ENCODE measurements at regions not wholly inside any gene's neighbourhood (a gene's known extent, or its start where the extent isn't known, plus 50 kb on each side); places are given as distances from the start of the nearest gene placed in this dataset.

DNA sequence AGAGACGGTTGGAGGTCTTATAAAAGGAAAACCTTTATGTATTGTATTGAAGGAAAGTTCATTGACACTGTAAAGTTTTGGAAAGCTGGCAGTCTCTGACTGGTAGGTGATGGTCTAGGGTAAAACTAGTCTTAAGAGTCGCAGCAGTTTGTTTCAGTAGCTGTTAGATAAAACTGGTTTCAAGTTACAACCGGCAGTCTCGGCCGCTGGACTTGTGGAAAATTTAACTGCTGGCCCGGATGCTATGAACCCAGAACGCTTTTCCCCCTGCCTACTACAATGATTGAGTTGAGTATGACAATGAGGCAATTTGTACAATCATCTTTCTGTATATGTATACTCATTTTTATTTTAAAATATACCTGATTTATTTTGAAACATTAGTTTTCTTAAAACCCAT is 1426.9 kb downstream of the AACS start:
- ChIA-PET POLR2A (no interaction called here), CTCF (no interaction called here)
- peaks cover 26% of the 10 kb centered on the region; the same call in 1 of the 2 replicates for H3K9me3 ChIP-seq (ENCODE audit: control insufficient read depth, insufficient read depth, low read length)
- no peaks in the 10 kb centered on the region for H3K27me3 ChIP-seq (ENCODE audit: control insufficient read depth, insufficient read depth, low read length)
- H3K27ac ChIP-seq (ENCODE audit: low read depth, low read length): no peak overlapping the region
- TF ChIP-seq, protein P1, sequence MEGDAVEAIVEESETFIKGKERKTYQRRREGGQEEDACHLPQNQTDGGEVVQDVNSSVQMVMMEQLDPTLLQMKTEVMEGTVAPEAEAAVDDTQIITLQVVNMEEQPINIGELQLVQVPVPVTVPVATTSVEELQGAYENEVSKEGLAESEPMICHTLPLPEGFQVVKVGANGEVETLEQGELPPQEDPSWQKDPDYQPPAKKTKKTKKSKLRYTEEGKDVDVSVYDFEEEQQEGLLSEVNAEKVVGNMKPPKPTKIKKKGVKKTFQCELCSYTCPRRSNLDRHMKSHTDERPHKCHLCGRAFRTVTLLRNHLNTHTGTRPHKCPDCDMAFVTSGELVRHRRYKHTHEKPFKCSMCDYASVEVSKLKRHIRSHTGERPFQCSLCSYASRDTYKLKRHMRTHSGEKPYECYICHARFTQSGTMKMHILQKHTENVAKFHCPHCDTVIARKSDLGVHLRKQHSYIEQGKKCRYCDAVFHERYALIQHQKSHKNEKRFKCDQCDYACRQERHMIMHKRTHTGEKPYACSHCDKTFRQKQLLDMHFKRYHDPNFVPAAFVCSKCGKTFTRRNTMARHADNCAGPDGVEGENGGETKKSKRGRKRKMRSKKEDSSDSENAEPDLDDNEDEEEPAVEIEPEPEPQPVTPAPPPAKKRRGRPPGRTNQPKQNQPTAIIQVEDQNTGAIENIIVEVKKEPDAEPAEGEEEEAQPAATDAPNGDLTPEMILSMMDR (IDR thresholded peaks at IDR 0.05; ENCODE audit: low read depth, low read length): no peak
- DNase-seq (ENCODE audit: low read depth, low spot score): no peak
- no peak overlapping the region for H3K4me3 ChIP-seq (ENCODE audit: low read depth, low read length)

GRCh38 chr12:126493366-126494108 is 1428.3 kb downstream of the AACS start:
- TF ChIP-seq, protein P1 (IDR thresholded peaks at IDR 0.05; ENCODE audit: low read depth, low read length): no peak
- POLR2A ChIA-PET: no interaction called here
- no peak overlapping the region for H3K27ac ChIP-seq (ENCODE audit: low read depth, low read length)
- no peaks in the 10 kb centered on the region for H3K27me3 ChIP-seq (ENCODE audit: control insufficient read depth, insufficient read depth, low read length)
- no peak overlapping the region for H3K4me3 ChIP-seq (ENCODE audit: low read depth, low read length)
- no peak for DNase-seq (ENCODE audit: low read depth, low spot score)
- peaks cover 27% of the 10 kb centered on the region; the same call in 1 of the 2 replicates for H3K9me3 ChIP-seq (ENCODE audit: control insufficient read depth, insufficient read depth, low read length)
- CTCF ChIA-PET: no interaction called here

- no peak for DNase-seq (ENCODE audit: low read depth, low spot score)
- Histone ChIP-seq H3K9me3 (ENCODE audit: control insufficient read depth, insufficient read depth, low read length) (peaks cover 18% of the 10 kb centered on the region; the same call in 1 of the 2 replicates), H3K27me3 (ENCODE audit: control insufficient read depth, insufficient read depth, low read length) (no peaks in the 10 kb centered on the region), H3K4me3 (ENCODE audit: low read depth, low read length) (no peak overlapping the region), H3K27ac (ENCODE audit: low read depth, low read length) (no peak overlapping the region)
- TF ChIP-seq, protein P1 (IDR thresholded peaks at IDR 0.05; ENCODE audit: low read depth, low read length): no peak
- CTCF ChIA-PET: no interaction called here
- POLR2A ChIA-PET: no interaction called here
Measured at GRCh38 chr12:126496201-126496600, 1431.0 kb downstream of the AACS start.

DNA sequence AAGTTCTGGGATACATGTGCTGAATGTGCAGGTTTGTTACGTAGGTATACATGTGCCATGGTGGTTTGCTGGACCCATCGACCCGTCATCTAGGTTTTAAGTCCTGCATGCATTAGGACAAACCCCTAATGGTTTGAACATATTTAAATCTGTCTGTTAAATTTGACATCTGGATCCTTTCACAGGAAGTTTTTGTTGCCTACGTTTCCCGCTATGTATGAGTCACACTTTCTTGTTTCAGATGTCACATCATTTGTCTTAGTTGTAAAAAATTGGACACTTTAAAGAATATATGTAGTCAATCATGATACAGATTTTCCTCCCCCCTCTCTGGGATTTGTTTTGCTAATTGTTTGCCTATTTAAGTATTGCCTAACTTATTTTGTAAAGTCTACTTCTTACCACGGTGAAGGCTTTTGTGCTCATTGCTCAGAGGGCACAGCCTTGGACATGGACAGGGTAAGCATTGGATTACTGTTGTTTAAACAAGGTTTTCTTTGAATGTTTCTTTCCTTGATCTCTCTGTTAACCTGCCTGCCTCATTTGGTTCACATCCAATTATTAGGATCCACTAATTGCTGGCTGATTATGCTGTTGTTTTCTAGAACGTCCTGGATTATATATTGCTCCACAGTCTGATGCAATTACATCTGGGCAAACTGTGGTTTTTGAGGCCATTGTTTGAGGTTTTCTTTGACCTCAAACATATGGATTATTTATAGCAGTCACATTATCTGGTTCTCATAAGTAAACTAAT is 1441.4 kb downstream of the AACS start:
- DNase-seq (ENCODE audit: low read depth, low spot score): no peak
- H3K4me3 ChIP-seq (ENCODE audit: low read depth, low read length): no peak overlapping the region
- H3K27me3 ChIP-seq (ENCODE audit: control insufficient read depth, insufficient read depth, low read length): no peaks in the 10 kb centered on the region
- TF ChIP-seq, protein P1 (IDR thresholded peaks at IDR 0.05; ENCODE audit: low read depth, low read length): no peak
- peaks cover 7% of the 10 kb centered on the region; the same call in 1 of the 2 replicates for H3K9me3 ChIP-seq (ENCODE audit: control insufficient read depth, insufficient read depth, low read length)
- ChIA-PET POLR2A (no interaction called here), CTCF (no interaction called here)
- no peak overlapping the region for H3K27ac ChIP-seq (ENCODE audit: low read depth, low read length)

GRCh38 chr12:126507231-126507630 is 1442.0 kb downstream of the AACS start:
- ChIA-PET CTCF (no interaction called here), POLR2A (no interaction called here)
- H3K9me3 ChIP-seq (ENCODE audit: control insufficient read depth, insufficient read depth, low read length): peaks cover 6% of the 10 kb centered on the region; the same call in 1 of the 2 replicates
- no peak for DNase-seq (ENCODE audit: low read depth, low spot score)
- H3K27me3 ChIP-seq (ENCODE audit: control insufficient read depth, insufficient read depth, low read length): no peaks in the 10 kb centered on the region
- no peak overlapping the region for H3K4me3 ChIP-seq (ENCODE audit: low read depth, low read length)
- TF ChIP-seq, protein P1 (IDR thresholded peaks at IDR 0.05; ENCODE audit: low read depth, low read length): no peak
- no peak overlapping the region for H3K27ac ChIP-seq (ENCODE audit: low read depth, low read length)
